HG03565 (cell line): ENCODE measurements at regions not wholly inside any gene's neighbourhood (a gene's known extent, or its start where the extent isn't known, plus 50 kb on each side); places are given as distances from the start of the nearest gene placed in this dataset.

Experiments used
- ATAC-seq: cut with Tn5 transposase; IDR thresholded peaks from one replicate; pipeline ENCODE4 v1.9.1; 2021; ENCODE audit warnings: mild to moderate bottlenecking, moderate library complexity; ENCODE audit not compliant: unreplicated experiment

GRCh38 chr6:24987446-24988115 is 51.8 kb upstream of the RIPOR2 start:
- no peak for ATAC-seq

- ATAC-seq, result no peak
Observed at GRCh38 chr6:24988562-24988961, 52.8 kb upstream of the RIPOR2 start.

DNA sequence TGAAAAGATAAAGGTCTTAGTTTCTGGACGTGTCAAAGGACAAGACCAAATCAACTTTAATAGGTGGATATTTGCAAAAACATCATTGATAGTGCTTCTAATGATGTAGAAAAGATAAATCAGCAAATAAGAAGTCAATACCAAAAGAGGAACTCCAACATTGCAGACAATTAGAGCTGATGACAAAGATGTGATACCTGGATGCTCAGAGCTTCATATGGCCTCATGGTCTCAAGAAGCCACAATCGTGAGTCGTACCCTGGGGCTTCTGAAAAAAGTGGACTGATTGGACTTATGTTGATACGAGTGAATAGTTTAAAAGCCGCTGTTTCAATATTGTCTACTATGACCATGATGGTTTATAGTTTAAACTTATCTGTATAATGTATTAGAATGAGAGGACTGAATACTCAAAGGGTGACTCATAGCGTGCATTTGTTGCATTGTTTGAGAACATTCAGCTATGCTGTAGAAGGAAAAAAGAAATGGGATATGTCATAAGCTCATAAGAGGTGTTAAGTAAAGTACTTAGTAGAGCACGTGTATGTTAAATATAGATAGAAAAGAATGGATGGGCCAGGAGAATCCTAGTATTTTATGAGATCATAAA is 54.6 kb upstream of the RIPOR2 start:
- ATAC-seq, result no peak

DNA sequence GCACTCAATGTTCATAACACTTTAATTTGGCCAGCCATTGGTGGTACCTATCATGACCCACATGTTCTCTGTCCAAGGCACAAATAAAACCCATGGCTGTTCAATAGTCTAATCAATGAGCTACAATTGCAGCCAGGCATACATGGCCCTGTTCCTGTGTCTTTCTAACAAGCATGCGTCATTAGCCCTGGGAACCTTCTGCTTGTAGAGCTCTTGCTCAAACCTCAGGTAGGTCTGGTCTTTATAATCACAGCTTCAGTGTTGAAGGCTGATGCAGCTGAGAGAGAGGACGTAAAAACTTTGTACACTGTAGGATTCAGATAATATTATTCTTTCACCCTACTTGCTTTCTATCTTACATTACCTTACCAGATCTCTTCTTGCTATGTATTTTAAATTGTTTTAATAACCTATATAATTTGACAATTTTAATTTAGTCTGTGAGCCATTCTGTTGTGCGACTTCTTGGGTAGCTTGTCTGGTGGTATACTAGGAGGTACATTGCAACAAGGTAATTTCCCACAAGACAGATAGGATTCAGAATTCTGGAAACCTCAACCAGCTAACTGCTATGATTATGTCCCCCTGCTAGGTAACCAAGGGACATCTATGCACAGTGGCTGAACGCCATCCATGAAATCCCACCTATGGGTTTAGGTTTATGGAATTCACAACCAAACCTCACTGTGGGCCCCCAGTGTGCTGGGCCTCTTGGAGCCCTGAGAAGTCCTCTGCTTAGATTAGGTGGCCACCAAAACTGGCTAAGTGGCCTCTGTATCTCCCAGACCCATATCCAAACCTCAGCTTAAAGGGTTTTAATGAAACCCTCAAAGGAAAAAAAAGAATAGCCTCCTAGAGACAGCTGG is 55.4 kb upstream of the RIPOR2 start:
- ATAC-seq, result no peak

- peak; percentile 91 for ATAC-seq
Observed at GRCh38 chr6:24991810-24992467, 56.2 kb upstream of the RIPOR2 start.

DNA sequence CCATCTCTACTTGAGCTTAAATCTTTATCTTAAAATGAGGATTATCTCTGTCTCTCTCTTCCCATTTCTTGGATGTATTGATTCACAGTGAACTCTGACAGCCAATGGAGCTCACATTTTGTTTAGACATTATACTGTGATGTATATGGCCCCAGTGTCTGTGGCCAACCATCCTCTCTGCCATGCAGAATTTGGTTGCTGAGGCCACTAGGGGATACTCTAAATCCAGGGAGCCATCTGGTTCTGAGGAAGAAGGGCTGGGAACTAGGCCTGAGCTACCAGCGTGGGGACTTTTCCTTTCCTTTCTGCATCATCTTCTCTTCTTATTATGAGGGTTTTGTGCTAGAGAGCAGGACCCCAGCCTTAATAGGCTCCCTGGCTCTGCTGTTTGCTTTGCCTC is 59.1 kb upstream of the RIPOR2 start:
- ATAC-seq, result no peak

DNA sequence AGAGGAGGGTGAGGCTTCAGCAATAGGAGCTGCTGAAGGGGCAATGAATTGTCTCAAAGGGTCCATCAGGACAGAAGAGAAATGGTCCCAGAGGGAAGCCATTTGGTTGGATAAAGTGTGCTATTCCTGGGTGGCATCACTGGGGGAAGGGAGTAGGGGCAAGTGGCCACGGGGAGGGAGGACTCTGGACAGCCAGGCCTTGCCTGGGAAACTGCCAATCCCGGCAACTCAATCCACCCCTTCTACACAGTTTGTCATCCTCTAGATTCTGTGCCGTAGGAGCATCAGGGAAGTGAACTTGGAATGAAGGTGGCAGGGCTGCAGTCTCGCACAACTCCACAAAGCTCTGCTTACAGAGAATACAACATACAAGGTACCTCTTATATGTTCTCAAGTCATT is 59.5 kb upstream of the RIPOR2 start:
- no peak for ATAC-seq

GRCh38 chr6:24996269-24996836 is 60.6 kb upstream of the RIPOR2 start:
- ATAC-seq, result no peak

GRCh38 chr6:24997231-24997630 is 61.5 kb upstream of the RIPOR2 start:
- no peak for ATAC-seq

DNA sequence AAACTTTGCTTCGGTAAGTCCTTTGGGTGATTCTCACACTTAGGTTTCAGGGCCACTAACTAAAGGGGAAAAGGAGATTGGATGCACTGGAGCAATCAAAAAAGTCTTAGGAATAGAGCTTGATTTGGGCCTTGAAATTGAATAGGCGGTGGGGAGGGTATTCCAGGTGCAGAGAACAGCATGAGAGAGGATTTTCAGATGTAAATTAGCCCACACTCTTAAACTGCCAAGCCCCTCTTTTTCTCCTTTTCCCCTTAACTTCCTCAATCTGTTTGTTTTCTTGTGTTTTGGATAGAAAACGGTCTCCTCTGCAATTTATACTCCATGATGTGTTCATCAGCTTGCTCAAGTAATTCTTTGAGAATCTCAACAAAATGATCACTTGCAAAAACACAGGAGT is 62.1 kb upstream of the RIPOR2 start:
- no peak for ATAC-seq

DNA sequence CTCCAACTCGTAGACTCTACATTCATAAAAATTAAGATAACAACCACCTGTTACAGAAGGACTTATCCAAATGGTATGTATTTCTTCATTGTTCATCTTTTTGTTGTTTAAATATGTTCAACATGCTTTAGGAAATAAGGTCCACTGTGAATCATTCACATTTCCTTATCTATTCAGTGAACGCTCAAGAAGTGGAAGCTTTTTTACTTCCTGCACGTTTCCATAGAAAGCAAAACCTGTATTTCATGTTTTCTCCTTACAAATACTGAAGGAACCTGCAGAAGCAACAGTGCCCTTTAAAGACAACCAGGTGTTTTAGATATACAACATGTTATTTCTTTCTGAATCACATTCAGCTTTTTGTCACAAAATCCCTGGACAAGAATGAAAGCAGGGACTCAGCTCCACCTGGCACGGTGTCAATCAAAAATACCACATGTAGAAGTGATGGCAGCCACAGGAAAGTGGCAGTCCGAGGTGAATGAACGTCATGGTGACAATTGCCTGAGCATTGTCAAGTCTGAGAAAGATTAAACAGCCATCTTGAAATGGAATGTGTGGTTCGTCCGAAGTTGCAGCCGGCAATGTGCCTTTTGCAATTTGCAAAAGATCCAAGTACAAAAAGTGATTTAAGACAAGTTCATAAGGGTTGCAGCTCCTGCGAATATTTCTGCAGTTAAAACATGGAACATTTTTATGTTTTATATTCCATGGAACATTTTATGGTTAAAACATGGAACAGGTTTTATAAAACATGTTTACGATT is 66.7 kb upstream of the RIPOR2 start:
- ATAC-seq, result no peak

GRCh38 chr6:25004357-25004756 is 68.6 kb upstream of the RIPOR2 start:
- ATAC-seq, result no peak

GRCh38 chr6:25005010-25005409 is 69.2 kb upstream of the RIPOR2 start:
- no peak for ATAC-seq

- ATAC-seq, result no peak
Observed at GRCh38 chr6:25006075-25006474, 70.3 kb upstream of the RIPOR2 start.

DNA sequence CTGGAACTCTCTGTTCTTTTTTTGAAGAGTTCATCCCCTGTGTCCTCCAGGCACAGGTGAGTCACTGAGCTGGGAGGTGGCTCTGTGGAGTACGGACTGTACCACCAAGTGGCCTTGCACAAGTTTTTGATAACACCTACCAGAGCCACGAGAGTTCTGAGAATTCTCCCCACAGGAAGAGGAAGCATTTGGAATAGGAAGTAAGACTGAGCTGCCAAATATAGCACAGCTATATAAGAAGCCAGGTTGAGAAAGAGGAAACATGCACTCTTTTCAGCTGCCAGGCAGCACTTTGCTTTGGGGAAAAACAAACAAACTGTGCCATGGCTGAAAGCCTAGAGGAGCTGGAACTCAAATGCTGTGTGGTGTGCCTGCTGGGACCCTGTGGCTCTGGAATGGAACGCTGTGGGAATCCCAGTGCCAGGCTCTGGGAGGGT is 70.8 kb upstream of the RIPOR2 start:
- peak; percentile 29 for ATAC-seq

DNA sequence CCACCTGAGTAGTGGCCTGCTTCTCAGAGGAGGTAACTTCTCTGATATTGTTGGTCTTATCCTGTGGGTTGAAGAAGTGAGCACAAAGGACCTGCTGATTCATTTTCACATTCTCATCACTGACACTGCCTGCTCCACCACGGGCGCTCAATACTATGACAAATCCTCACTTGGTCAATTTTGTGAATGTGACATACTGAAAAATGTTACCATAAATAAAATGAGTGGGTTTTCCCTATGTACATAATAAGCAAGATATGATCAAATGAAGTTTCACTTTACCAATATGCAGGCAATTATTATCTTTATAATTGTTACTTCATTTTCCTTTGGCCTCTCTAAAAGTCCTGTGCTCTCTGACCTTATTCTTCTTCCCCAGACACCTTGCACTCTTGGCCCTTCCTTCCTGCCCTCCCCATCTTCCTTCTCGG is 71.5 kb upstream of the RIPOR2 start:
- peak; percentile 82 for ATAC-seq

DNA sequence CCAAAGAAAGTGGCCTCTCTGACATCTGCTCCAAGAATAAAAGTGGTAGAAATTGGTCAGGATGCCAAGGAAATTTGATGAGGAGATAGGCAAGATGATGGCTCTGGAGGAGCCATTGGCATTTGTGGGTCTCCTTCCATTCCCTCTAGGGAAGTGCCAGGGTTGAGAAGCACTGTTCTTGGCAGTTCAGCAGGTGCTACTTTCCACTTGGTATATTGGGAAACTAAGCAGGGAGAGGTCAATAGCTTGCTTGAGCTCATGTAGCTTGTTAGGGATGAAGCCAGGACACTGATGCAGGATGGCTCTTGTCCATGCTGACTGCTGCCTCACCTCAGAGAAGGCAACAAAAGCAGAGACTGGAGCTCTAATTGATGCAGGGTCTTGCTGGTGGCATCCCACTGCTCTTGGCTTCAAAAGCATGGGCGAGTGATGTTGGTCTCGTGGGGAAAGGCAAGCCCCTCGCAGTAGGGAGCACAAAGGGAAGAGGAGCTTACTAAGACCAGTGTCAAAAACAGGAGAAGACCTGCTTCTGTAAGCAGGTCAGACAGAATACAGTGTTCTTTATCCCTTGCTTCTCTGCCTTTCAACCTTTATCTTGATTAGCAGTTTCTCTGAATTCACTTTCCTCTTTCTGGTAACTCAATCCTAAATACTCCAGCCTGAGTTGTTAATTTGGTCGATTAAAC is 73.1 kb upstream of the RIPOR2 start:
- no peak for ATAC-seq

DNA sequence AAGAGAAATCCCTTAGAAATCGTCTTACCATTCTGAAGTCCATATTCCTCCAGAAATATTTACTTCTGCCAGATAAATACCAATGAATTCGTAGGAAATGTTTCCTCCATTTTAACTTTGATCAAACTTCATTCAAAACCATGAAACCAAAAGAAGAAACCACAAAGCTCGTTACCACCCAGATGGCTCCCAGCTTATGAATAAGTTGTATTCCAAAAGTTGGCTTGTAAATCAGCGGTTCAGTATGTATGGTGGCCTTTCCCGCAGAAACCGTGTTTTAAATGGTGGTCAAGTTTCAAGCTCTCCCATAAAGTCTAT is 73.6 kb upstream of the RIPOR2 start:
- ATAC-seq, result no peak

GRCh38 chr6:25010176-25010575 is 74.4 kb upstream of the RIPOR2 start:
- ATAC-seq, result no peak
